Lower leg skin (tissue), 3 donors: ENCODE measurements at regions not wholly inside any gene's neighbourhood (a gene's known extent, or its start where the extent isn't known, plus 50 kb on each side); places are given as distances from the start of the nearest gene placed in this dataset.

Experiments
- POLR2A ChIP-seq, 2 donors: fragments of 450-650 bp; IDR thresholded peaks; one replicate each; pipeline ENCODE4 v1.6.1; 2016 to 2017; ENCODE audit warnings: antibody characterized with exemption in 2 of 2, mild to moderate bottlenecking in 1 of 2, moderate library complexity in 1 of 2
- TF ChIP-seq, protein P1 (sequence below), 3 donors: fragments of 450-650 bp; IDR thresholded peaks; one replicate each; pipeline ENCODE4 v1.5.1; 2016; ENCODE audit warnings: antibody characterized with exemption in 3 of 3, mild to moderate bottlenecking in 3 of 3, moderate library complexity in 2 of 3

DNA sequence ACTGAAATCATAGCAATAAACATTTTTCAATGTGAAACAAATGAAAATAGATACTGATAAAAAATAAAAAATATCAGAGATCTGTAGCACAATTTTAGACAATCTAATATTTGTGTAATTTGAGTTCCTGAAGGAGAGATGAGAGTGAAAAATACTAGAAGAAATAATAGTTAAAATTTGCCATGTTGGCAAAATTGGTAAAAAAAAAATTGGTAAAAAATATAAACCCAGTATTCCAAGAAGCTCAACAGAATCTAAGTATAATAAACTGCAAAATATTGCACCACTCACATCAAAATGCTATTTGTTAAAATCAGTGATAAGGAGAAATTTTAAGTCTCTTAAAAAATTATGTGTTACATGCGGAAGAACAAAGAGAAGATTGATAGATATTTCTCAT is 1680.7 kb downstream of the PCDH7 start:
- TF ChIP-seq, protein P1, sequence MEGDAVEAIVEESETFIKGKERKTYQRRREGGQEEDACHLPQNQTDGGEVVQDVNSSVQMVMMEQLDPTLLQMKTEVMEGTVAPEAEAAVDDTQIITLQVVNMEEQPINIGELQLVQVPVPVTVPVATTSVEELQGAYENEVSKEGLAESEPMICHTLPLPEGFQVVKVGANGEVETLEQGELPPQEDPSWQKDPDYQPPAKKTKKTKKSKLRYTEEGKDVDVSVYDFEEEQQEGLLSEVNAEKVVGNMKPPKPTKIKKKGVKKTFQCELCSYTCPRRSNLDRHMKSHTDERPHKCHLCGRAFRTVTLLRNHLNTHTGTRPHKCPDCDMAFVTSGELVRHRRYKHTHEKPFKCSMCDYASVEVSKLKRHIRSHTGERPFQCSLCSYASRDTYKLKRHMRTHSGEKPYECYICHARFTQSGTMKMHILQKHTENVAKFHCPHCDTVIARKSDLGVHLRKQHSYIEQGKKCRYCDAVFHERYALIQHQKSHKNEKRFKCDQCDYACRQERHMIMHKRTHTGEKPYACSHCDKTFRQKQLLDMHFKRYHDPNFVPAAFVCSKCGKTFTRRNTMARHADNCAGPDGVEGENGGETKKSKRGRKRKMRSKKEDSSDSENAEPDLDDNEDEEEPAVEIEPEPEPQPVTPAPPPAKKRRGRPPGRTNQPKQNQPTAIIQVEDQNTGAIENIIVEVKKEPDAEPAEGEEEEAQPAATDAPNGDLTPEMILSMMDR (IDR thresholded peaks at IDR 0.05): no peak
- TF ChIP-seq POLR2A (IDR thresholded peaks at IDR 0.05): no peak
